KMS-11 (cell line): ENCODE measurements at regions not wholly inside any gene's neighbourhood (a gene's known extent, or its start where the extent isn't known, plus 50 kb on each side); places are given as distances from the start of the nearest gene placed in this dataset.

Experiments used
- H2AFZ ChIP-seq: fragments of 200-600 bp; sonication (generic); 2 replicates; pipeline ENCODE4 v1.6.1; 2016; ENCODE audit warnings: antibody characterized with exemption, mixed run types, low read depth
- H3K27ac ChIP-seq: fragments of 200-600 bp; sonication (generic); 2 replicates; pipeline ENCODE4 v1.6.1; 2016; ENCODE audit warnings: mild to moderate bottlenecking, mixed run types
- H3K27me3 ChIP-seq: fragments of 200-600 bp; sonication (generic); 2 replicates; pipeline ENCODE4 v1.6.1; 2017; ENCODE audit warnings: mild to moderate bottlenecking, low read depth, mixed run types, moderate library complexity; ENCODE audit not compliant: insufficient read depth
- H3K36me3 ChIP-seq: fragments of 200-600 bp; sonication (generic); 2 replicates; pipeline ENCODE4 v1.6.1; 2017; ENCODE audit warnings: mild to moderate bottlenecking, mixed run types; ENCODE audit not compliant: insufficient read depth
- H3K4me1 ChIP-seq: fragments of 200-600 bp; sonication (generic); 2 replicates; pipeline ENCODE4 v1.6.1; 2016; ENCODE audit warnings: mild to moderate bottlenecking, low read depth, mixed run types; ENCODE audit not compliant: poor library complexity, severe bottlenecking
- H3K4me2 ChIP-seq: fragments of 200-600 bp; sonication (generic); 2 replicates; pipeline ENCODE4 v1.7.0; 2016; ENCODE audit warnings: mild to moderate bottlenecking, mixed run types
- H3K4me3 ChIP-seq: fragments of 200-600 bp; sonication (generic); IDR thresholded peaks from 2 replicates; pipeline ENCODE4 v1.6.1; 2017; ENCODE audit warnings: low read depth, low read length, mixed read lengths; ENCODE audit not compliant: insufficient read depth
- H3K79me2 ChIP-seq: fragments of 200-600 bp; sonication (generic); 2 replicates; pipeline ENCODE4 v1.6.1; 2016; ENCODE audit warnings: low read depth, mixed run types; ENCODE audit not compliant: insufficient read depth
- H3K9ac ChIP-seq: fragments of 200-600 bp; sonication (generic); 2 replicates; pipeline ENCODE4 v1.6.1; 2016; ENCODE audit warnings: mild to moderate bottlenecking, mixed run types
- H4K20me1 ChIP-seq: fragments of 200-600 bp; sonication (generic); 2 replicates; pipeline ENCODE4 v1.6.1; 2016; ENCODE audit warnings: mild to moderate bottlenecking, mixed run types; ENCODE audit not compliant: insufficient read depth
- TF ChIP-seq, protein P1 (sequence below): fragments of 200-600 bp; sonication (generic); conservative IDR thresholded peaks from 2 replicates; pipeline ENCODE4 v1.6.1; 2017; ENCODE audit warnings: low read depth, mild to moderate bottlenecking, antibody characterized with exemption, low read length, moderate library complexity, mixed read lengths

DNA sequence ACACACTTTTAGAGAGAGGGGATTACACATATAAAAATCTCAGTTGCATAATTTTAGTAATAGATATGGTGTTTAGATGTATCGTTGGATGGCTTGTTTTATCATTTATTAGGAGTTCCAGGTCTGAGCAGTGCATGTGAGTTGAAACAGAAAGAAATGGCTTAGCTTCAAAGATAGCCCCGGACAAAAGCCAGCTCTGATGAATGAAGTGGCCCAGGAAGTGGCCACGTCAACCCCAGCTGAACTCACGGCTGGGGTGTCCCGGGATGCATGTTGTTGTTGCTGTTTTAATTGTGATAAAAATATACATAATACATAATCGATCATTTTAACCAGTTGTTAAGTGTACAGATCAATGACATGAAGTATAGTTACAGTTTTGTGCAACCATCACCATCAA, 1513.6 kb downstream of the BRD1 start:
- Histone ChIP-seq H3K4me1 (no peaks in the 10 kb centered on the region), H3K27me3 (no peaks in the 10 kb centered on the region), H3K9ac (no peak overlapping the region), H4K20me1 (no peaks in the 10 kb centered on the region), H3K4me3 (no peak overlapping the region), H2AFZ (no peak overlapping the region), H3K27ac (no peak overlapping the region), H3K79me2 (no peaks in the 10 kb centered on the region), H3K36me3 (no peaks in the 10 kb centered on the region), H3K4me2 (no peak overlapping the region)
- TF ChIP-seq, protein P1, sequence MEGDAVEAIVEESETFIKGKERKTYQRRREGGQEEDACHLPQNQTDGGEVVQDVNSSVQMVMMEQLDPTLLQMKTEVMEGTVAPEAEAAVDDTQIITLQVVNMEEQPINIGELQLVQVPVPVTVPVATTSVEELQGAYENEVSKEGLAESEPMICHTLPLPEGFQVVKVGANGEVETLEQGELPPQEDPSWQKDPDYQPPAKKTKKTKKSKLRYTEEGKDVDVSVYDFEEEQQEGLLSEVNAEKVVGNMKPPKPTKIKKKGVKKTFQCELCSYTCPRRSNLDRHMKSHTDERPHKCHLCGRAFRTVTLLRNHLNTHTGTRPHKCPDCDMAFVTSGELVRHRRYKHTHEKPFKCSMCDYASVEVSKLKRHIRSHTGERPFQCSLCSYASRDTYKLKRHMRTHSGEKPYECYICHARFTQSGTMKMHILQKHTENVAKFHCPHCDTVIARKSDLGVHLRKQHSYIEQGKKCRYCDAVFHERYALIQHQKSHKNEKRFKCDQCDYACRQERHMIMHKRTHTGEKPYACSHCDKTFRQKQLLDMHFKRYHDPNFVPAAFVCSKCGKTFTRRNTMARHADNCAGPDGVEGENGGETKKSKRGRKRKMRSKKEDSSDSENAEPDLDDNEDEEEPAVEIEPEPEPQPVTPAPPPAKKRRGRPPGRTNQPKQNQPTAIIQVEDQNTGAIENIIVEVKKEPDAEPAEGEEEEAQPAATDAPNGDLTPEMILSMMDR = no peak

DNA sequence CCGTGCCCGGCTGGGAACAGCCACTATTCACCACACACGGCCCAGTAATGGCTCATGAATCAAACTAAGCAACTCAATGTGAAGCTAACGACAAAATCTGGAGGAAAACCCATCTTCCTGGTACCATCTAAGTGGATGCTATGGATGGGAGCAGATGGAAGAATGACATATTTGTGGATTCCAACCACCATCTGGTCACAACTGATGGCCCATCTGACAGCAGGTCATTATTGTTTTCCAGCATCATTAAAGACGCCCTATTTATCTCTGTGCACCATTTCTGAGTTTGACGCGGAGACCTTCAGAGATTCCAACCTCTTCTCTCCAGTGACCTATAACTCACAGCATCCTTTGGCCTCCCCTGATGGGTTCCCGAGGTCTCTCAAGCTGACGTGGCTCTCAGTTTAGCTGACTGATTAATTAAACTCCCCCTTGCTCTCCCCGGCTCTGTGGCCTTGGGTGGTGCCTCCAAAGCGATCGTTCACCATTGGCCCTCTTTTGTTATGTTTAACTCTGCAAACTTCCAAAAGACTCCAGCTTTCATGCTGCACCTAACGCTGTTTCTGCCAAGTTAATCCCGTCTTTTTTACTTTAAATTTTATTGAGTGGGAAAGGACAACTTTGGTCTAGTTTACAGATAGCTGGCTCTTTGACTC, 1514.4 kb downstream of the BRD1 start:
- Histone ChIP-seq H4K20me1 (no peaks in the 10 kb centered on the region), H3K9ac (no peak overlapping the region), H3K36me3 (no peaks in the 10 kb centered on the region), H3K4me3 (no peak overlapping the region), H3K4me1 (no peaks in the 10 kb centered on the region), H3K79me2 (no peaks in the 10 kb centered on the region), H2AFZ (no peak overlapping the region), H3K4me2 (no peak overlapping the region), H3K27ac (no peak overlapping the region), H3K27me3 (no peaks in the 10 kb centered on the region)
- TF ChIP-seq, protein P1 = no peak

DNA sequence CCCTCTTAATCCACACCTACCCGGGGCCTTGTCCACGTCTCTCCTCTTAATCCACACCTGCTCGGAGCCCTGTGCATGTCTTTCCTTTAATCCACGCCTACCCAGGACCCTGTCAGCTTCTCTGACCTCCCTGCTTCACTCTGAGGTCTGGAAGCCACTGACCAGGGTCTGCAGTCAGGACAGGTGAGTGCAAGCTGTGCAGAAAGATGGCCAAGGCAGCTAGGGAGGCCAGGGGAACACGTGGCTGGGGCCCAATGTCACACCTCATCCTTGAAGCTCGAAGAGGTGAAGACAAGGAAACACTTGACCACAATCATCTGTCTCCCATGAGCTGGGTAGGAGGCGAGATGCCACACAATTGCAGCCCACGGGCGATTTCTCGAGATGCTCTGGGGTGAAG, 1516.9 kb downstream of the BRD1 start:
- no peaks in the 10 kb centered on the region for H3K36me3 ChIP-seq
- TF ChIP-seq, protein P1 = no peak

DNA sequence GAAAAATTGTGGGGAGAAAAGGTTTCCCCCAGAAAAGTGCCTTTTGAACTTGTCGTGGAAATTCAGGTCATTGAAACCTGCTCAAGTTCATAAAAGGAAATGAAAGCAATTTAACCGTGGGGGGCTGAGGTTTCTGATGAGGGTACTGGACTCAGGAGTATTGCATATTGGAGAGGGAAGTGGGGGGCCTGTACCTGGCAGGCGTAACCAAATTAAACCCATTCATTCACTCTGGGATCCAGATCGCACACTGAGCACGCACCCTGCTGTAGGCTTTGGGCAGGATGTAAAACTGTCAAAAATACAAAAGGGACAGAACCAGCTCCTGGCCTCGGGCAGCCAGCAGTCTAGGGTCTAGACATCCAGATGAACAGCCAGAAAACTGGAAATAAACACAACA, 1517.4 kb downstream of the BRD1 start:
- Histone ChIP-seq H3K4me1 (no peaks in the 10 kb centered on the region), H2AFZ (no peak overlapping the region), H3K27ac (no peak overlapping the region), H3K27me3 (no peaks in the 10 kb centered on the region), H3K79me2 (no peaks in the 10 kb centered on the region), H3K4me2 (no peak overlapping the region), H3K4me3 (no peak overlapping the region), H4K20me1 (no peaks in the 10 kb centered on the region), H3K9ac (no peak overlapping the region), H3K36me3 (no peaks in the 10 kb centered on the region)
- TF ChIP-seq, protein P1 = no peak

More for the DNA sequence above, 1516.9 kb downstream of the BRD1 start:
- H3K4me3 ChIP-seq = no peak overlapping the region
- H4K20me1 ChIP-seq = no peaks in the 10 kb centered on the region
- H2AFZ ChIP-seq = no peak overlapping the region
- no peaks in the 10 kb centered on the region for H3K4me1 ChIP-seq
- no peaks in the 10 kb centered on the region for H3K27me3 ChIP-seq
- no peak overlapping the region for H3K27ac ChIP-seq
- H3K4me2 ChIP-seq = no peak overlapping the region
- no peak overlapping the region for H3K9ac ChIP-seq
- H3K79me2 ChIP-seq = no peaks in the 10 kb centered on the region
